ENCODE measurements at regions not wholly inside any gene's neighbourhood (a gene's known extent, or its start where the extent isn't known, plus 50 kb on each side); places are given as distances from the start of the nearest gene placed in this dataset.

DNA sequence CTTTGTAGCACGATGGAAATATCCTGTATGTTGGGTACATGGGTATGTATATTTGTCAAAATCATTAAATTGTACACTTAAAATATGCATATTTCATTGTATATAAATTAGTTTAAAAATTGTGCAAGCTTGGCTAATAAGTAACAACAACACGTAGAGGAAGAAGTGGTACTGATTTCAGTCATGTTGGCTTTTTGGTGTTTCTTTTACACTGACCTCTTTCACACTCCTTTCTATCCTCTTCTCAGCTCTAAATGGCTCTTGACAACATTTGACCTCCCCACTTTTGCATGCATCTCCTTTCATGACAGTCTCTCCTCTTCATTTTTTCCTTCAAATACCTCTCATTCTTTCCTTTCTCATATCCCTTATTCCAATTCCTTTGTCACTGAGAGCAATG is 801.4 kb upstream of the ZEB2 start:
- DNase-seq: no peak

DNA sequence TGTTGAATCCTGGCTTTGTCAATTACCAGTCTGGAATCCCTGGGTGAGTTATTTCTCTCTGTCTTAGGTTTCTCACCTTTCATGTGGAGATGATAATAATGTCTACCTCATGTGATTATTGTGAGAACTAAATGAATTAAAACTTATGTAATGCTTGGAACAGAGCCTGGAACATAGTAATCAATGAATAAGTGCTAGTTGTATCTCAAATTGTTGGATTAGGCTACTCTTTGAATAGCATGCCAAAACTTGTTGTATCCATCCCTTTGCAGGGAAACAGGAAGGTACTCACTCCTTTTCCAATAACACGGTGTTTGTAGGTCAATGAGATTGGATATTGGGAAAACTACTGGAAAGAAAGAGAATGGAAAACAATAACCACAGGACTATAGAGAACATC is 796.6 kb upstream of the ZEB2 start:
- no peak for DNase-seq

DNA sequence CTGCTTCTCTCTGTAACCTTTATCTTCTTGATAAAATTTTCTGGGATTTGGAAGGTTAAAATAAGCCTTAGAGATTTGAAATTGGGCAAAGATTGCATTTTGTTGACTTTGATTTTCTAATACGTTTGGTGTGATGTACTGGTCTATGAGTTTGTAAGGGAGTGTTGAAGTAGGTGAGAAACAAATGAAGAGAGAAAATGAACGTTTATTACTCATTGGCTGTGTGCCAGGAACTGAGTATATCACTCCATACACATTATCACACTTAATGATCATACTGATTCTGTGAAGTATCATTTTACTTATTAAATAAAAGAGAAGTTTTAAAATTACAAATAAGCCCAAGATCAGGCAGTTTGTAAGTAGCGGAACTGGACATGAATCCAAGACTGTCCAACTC is 795.1 kb upstream of the ZEB2 start:
- no peak for DNase-seq

DNA sequence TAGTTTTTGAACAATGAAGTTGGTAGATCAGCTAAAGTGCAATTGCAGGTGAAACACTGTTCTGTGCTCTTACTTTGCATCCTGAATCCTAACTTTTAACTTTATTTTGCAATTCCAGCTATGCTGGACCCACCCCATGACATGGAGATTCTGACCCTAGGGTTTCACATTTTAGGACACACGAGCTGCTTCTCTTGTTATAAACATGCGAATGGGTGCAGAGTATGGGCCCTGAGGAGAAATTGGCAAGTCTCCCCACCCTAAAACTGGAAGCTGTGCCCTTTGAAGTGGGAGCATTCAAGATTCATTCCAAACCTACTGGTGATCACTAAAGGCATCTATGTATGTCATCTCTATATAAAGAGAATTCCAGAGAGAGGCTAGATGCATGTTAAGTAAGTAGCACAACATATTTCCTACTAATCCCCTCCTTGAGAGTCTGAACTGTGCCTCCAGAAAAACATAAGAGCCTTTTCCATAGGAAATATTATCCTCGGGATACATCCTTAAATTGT is 794.3 kb upstream of the ZEB2 start:
- DNase-seq: no peak

DNA sequence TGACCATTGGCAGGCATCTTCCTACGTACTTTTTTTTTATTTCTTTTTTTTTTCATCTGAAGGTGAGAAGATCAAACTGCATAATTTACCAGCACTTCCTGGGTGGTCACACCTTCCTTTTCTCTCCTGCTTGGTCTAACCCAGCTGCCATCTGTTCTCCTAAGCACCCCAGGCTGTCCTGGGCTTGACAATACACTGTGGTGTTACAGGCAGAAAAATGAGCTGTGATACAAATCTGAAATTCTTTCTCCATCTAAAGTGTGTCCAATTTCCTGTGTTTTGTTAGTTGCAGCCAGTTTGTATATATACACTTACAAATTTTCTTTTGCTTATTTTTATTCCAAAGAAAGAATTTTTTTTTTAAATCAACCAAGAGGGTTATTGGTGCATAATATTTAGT is 786.0 kb upstream of the ZEB2 start:
- DNase-seq: no peak

DNA sequence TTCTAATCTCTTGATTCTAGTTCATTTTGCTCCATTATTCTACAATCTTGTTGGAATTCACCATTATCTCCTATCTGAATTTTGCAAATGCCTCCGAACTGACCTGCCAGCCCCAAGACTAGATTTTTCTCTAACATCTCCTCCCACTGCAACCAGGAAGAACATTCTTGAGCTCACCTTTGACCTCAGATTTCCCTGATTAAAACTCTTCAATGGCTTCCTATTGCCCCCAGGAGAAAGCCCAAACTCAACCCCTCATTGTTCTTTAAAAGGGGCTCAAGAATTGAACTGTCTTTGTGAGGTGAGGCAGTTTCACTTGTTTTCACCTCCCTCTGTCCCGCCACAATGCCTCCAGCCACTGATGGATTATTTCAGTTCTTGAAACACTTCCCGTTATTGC is 784.6 kb upstream of the ZEB2 start:
- DNase-seq: no peak

DNA sequence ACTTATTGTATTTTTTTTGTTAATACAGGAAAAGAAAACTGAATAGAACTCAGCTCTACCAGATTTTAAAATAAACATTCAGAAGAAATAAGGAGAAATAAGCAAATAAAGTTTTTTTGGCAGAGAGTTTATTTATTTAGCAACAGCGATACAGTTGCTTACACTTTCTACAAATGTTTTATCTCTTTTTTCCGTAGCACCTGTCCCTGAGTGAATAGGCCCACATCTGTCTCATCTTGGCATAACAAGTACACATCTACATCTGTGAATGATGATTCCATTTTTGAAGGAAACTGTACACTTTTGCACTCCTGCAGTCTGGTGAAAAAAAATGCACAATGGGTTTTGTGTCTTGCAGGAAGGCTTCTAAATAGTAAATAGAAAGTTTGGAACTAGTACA is 783.6 kb upstream of the ZEB2 start:
- DNase-seq: no peak

DNA sequence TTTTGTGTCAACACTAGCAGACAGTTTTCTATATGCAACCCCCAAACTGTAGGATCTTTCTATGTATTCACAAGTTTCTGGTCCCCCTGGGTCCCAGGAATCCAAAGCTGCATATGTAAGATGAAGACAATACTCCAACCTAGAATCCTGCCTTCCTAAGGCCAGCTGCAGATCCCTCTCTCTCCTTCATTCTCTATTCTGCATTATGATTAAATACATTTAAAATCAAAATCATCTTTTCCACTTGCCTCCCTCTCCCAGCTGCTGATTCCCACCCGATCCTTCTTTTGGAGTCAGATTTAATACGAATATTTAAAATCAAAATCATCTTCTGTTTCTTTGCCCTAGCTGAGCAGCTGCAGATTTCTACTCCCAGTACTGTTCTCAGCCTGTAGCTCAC is 783.0 kb upstream of the ZEB2 start:
- DNase-seq: no peak

DNA sequence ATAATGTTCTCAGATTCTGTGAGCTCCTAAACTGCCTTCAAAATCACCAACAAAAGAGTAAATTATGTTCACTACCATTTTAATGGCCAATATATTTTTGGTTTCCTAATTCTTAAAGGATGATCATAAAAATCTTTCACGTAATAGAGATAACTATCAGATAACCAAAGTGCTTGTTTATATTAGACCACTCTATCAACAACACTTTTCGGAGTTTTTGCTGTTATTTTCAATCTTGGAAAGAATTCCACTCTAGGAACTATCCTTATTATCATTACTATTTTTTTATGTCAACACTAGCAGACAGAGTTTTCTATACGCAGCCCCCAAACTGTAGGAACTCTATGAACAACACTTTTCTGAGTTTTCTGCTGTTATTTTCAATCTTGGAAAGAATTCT is 782.5 kb upstream of the ZEB2 start:
- DNase-seq: no peak

DNA sequence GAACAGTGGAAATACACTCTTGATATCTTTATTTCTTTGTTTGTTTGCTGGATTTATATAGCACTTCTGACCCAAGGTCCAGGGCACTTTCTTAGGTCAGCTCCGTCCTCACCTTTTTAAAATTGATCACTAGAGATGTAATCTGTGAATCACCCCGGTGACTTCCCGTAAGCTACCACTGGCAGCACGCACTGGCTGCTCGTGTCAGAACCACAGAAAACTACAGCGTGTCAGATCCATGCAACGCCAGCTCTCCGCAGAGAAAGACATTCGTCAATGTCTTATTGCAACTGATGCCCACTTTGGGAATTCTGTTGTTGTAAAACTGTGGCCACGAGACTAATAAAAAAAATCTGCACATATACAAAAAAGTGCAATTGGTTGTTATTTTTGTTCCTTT is 779.4 kb upstream of the ZEB2 start:
- no peak for DNase-seq

DNA sequence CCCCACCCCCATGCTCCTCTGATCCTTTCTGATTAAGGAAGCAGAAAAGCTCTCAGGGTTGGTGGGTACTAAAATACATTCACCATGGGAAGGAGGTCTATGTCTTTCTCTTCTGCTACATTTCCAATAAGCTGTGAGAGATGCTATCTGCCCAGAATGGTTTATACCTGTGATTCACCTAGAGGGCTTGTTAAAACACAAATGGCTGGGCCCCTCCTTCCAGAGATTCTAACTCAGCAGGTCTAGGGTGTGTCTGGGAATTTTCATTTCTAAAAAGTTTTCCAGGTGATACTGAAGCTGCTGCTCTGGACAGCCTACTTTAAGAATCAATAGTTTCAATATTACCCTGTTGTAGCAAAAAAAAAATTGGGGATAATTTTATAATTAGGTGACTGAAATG is 772.2 kb upstream of the ZEB2 start:
- no peak for DNase-seq

DNA sequence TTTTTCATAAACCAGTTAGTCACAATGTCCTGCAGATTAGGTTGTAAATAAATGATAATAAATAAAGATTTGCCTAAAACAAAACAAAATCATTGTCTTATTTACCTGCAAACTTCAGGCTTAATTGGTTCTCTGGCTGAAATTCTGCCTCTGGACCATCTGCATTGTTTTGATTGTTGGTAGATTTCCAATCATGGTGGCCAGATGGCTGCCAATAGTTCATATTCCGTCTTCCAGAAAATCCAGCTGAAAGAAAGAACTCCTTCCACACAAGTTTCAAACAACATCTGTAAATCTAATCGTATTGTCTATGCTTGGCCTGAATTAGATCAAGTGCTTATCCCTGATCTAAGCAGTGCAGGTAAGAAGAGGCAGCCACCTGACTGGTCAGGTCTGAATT is 771.1 kb upstream of the ZEB2 start:
- no peak for DNase-seq

DNA sequence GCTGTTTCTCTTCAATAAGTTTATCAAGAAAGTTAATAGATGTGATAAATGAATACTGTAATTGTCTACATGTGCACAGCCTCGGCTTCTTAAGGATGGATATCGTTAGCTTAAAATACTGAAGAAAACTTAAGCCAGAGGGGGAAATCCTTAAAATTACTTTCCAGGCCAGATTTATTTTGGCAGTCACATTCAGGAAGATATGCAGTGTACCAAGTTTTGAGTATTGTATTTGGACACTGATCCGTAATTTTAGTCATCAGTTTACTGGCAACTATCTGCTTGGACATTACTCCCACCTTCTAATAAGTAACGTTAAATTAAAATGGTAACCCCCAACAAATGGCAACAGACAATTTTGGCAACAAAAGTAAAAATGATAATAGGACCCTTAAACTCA is 770.0 kb upstream of the ZEB2 start:
- no peak for DNase-seq

DNA sequence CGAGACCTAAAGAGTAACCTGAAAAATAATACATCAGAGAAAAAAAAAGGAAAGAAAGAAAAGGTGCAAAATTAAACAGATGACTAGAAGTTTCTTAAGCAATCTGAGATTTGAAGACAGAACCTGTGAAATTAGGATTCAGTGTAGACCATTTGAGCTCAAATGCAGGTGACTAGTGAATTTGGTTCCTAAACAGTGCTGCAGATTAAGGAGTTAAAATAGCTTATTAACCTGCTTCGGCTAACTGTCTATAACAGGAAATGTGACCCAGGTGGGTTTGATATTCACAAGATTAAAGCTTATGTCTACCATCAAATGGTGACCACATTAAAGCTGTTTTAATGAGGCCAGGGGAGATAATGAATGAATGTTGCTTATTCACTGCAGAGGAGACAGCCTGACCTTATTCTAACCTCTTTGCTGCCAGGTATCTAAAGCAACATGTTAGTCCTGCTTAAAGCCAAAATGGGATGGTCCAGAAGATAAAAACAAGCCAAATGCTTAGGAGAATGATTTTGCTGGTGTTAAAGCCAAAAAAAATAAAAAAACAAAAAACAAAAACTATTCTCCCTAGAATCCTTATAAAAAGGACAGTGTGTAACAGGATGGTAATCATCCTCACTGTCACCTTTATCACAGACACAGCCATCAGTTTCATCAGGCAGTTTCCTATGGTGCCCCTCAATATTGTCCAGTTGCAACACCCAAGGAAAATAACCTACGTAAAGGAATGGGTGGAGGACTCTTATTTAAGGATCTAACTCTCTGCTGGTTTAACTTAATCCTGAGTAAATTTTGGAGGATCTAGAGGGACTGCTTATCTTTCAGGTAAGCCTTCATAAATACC is 769.0 kb upstream of the ZEB2 start:
- DNase-seq: no peak

DNA sequence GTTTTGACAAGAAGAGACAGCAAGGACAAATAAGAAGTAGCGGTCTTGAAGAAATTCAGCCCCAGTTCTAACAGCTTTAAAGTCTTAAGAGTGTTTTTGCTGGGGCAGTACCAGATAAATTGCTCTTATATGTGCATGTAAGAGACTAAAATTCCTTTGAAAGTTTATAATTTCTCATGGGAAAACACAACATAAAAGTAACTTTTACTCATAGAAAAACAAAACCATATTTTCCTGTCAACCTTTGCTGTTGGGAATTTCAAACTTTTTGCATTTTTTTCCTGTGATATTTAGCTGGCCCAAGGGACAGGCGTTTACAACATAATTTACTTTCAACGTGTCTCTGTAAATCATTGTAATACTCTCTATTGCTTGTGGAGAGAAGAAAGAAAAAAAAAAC is 767.8 kb upstream of the ZEB2 start:
- no peak for DNase-seq

DNA sequence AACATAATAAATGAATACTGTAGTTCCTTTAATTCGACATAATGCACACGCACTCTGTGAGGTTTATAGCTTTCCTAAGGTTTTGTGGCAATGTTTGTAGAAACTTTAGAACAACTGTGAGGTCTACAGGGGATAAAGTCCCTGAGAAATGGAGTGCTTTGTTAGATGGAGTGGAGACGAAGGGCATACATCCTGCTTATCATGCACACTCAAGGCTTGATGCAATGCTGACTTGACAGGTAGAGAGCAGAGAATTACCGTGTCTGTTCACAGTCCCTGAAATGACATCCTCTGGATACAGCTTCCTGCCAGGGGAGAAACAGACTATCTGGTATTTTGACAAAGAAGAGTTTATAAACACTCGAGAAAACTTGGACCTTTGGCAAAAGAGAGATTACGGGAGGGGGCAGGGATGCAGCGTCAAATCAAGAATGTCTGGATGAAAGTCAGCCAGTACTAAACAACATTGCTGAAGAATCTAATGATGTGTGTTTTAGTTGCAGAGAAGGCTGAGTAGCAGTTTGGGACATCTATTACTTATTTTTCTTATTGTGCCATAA is 766.9 kb upstream of the ZEB2 start:
- no peak for DNase-seq

DNA sequence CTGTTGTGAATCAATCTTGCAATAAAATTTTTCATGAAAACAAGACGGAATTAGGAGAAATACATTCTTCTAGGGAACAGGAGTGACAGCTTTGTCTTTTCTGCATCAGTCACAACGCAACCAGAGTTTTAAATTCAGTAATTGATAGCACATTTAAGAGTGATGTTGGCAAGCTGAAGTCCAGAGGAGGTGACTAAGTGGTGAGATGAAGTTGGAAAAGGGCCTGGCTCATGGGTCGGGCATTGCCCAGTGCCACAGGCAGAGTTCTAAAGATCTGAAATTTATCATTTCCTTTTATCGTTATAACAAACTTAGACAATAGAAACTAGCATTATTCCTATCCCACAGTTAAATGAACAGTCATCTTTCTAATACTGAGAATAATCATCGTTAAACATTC is 764.6 kb upstream of the ZEB2 start:
- no peak for DNase-seq

DNA sequence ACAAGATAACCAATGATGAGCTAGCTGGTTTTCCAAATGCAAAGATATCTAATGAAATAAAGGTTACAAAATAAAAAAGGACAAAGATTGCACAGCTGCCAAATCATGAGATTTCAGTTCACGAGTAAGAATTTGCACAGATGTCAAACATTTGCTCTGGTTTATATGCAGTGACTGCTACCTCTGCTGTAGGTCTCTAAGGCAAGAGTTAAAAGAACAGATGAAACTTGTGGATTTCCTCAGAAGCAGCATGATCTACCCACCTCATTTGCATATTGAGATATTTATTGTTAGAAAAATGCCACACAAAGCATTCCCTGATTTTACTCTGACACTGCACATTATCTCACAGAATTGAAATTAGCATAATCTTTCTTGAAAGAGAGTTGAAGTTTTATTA is 763.2 kb upstream of the ZEB2 start:
- DNase-seq: no peak

DNA sequence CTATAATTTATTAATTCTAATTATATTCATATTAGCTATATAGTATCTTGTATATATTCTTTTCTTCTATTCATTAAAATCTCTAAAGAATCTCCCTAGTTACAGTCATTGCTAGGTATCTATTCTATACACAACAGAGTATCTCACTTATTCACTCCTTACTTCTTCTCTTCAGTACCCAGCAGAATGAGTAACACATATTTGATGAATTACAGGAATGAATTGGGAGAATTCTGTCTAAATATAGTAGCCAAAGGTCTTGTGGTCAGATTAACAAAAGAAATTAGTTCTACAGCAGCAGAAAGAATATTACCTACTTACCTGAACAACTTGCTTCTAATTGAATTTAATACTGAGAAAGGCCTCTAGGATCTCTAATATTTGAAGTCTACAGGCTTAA is 758.0 kb upstream of the ZEB2 start:
- DNase-seq: no peak

DNA sequence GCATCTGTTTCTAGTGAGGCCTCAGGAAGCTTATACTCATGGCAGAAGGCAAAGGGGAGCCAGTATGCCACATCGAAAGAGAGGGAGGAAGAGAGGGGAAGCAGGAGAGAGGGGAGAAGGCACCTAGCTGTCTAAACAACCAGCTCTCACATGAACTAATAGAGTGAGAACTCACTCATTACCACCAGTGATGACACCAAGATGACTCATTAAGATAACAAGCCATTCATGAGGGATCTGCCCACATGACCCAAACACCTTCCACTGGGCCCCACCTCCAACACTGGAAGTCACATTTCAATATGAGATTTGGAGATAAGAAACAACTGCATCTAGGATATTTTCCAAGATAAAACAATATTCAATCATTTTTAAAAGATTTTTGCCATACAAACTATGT is 753.9 kb upstream of the ZEB2 start:
- no peak for DNase-seq

DNA sequence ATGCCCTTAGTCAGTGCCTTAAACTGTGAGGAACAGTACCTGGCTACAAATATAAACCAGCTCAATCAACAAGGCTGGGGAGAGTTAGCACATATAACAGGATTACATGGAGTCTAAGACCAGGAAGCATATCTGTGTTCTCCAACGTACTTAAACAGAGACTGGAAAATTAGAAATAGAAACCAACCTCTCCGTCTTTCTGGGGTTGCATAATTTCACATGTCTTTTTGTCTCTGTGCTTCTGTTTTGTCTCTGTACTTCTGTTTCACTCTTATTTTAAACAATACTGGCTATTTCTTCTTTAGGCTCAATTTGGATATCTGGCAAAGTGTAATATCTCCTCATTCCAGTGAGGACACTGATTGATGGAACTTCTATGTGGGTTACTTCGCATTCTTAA is 749.0 kb upstream of the ZEB2 start:
- no peak for DNase-seq

DNA sequence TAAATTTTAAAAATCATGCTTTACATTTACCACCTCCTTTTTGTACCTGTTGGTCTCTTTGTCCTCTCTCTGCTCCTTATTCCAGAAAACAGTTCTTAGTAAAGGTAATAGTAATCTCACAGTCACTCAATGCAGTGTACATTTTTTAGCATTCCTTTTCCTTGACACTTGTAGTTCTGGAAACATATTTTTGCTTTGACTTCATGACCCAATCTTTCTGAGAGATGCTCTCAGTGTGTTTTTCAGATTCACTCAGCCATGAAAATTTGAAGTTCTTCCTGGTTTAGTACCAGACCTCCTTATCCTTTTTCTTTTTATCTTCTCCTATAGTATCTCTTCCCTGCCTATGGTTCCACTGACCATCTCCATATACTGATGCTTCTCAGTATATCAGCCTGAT is 747.5 kb upstream of the ZEB2 start:
- no peak for DNase-seq

DNA sequence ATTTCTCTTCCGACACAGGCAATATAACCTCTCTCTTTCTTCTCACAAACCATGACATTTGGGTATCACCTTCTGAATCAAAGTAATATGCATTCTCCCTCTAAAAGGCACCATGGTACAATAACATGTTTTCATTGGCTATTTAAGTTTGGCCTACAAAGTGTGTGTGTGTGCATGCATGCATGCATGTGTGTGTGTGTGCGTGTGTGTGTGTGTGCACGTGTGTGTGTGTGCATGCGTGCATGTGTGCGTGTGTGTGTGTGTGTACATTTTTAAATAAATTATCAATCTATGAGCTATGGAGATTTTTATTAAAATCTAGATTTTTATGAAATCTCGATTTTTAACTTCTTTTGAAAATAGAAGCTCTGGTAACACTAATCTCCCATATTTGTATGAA is 745.3 kb upstream of the ZEB2 start:
- no peak for DNase-seq

DNA sequence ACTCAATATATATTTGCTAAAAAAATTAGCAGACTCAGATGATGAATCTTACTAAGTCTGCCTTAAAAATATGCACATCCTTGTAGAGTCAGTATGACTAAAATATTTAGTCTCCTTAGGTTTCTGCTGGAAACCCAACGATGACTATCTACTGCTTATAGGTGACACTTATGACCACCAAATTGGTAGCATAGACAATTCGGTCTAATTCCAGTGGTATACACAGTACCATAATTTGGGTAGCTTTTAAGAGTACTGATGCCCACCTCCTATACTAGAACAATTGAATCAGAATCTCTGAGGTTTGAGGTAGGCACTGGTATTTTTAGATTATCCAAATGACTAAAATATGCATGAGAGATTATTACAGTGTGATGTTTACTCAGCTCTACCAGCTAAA is 740.8 kb upstream of the ZEB2 start:
- no peak for DNase-seq

DNA sequence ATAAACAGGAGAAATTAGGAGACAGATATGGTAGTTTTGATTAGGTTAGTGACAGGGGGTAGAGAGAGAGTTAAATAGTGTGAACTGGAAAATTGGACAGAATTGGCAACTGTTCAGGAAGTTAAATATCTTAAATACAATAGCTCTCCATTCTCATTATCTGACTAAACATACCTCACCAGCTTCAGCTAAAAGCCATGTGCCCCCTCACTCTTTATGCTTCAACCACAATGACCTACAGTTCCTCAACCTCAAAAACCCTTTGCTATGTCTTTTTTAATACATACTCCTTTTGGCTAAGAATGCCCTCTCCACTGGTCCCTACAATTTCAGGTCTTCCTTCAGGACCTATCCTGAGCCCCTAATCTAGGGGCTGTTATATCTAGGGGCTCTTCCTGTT is 740.2 kb upstream of the ZEB2 start:
- no peak for DNase-seq
